ENCODE measurements at regions not wholly inside any gene's neighbourhood (a gene's known extent, or its start where the extent isn't known, plus 50 kb on each side); places are given as distances from the start of the nearest gene placed in this dataset.

DNA sequence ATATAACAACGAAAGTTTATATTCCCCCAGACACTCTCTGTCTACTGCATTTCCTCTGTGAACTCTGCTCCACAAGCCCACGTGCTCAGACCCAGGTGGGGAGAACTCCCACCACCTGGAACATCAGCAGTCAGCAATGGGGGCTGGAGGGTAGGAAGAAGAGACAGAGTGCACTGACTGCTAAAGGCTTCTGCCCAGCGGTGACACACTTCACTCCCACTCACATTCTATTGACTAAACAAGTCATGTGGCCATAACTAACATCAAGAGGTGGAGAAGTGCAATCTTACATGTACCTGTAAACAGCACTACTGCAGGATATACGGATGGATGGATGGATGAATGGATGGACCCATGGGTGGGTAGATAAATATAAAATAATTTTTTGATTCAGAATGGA lies 122.2 kb downstream of the MPP7 start:
- no peak for TF ChIP-seq GATA3 (IDR thresholded peaks at IDR 0.05; ENCODE audit: low read depth, low read length)
- TF ChIP-seq GATA2 (IDR thresholded peaks at IDR 0.05; ENCODE audit: low read depth, low read length), result no peak
